RWPE2 (cell line): ENCODE measurements at regions not wholly inside any gene's neighbourhood (a gene's known extent, or its start where the extent isn't known, plus 50 kb on each side); places are given as distances from the start of the nearest gene placed in this dataset.
"Not testable (repeated sequence)": the region's sequence is repeated elsewhere in the genome, so short reads cannot be mapped to it uniquely, and the experiment has no call there.

ENCODE experiments used
- ATAC-seq: fragments of 200-7000 bp; cut with Tn5 transposase; 3 replicates; pipeline ENCODE4 v1.9.1; 2021; ENCODE audit warnings: low read depth
- DNase-seq: peaks from one replicate; pipeline ENCODE4 v3.0.0-alpha.2; 2020; ENCODE audit warnings: low spot score
- H3K27ac ChIP-seq: fragments of 450-650 bp; 2 replicates; pipeline ENCODE4 v1.5.1; 2017; ENCODE audit warnings: mild to moderate bottlenecking; ENCODE audit not compliant: poor library complexity, severe bottlenecking
- H3K27me3 ChIP-seq: fragments of 250-450 bp; sonication (Bioruptor Pico); 2 replicates; pipeline ENCODE4 v1.5.1; 2021; ENCODE audit warnings: mild to moderate bottlenecking, moderate library complexity; ENCODE audit not compliant: insufficient read depth, poor library complexity, severe bottlenecking
- H3K36me3 ChIP-seq: fragments of 250-450 bp; sonication (Bioruptor Pico); 2 replicates; pipeline ENCODE4 v1.5.1; 2020; ENCODE audit warnings: low read depth, mild to moderate bottlenecking, moderate library complexity
- H3K4me1 ChIP-seq: fragments of 250-450 bp; sonication (Bioruptor Pico); 2 replicates; pipeline ENCODE4 v1.5.1; 2021; ENCODE audit warnings: mild to moderate bottlenecking, moderate library complexity; ENCODE audit not compliant: insufficient read depth, poor library complexity, severe bottlenecking
- H3K4me3 ChIP-seq: fragments of 250-450 bp; sonication (Bioruptor Pico); 2 replicates; pipeline ENCODE4 v1.5.1; 2021; ENCODE audit warnings: mild to moderate bottlenecking, moderate library complexity; ENCODE audit not compliant: severe bottlenecking
- H3K9me3 ChIP-seq: fragments of 250-450 bp; sonication (Bioruptor Pico); 2 replicates; pipeline ENCODE4 v1.5.1; 2021; ENCODE audit warnings: mild to moderate bottlenecking, moderate library complexity; ENCODE audit not compliant: severe bottlenecking
- CTCF ChIP-seq: fragments of 450-650 bp; IDR thresholded peaks from one replicate; pipeline ENCODE4 v1.5.1; 2017; ENCODE audit warnings: mild to moderate bottlenecking, moderate library complexity; ENCODE audit not compliant: poor library complexity, severe bottlenecking

- DNase-seq (no peak), ATAC-seq (no peak)
- H3K36me3 ChIP-seq, result no peaks in the 10 kb centered on the region
- H3K27ac ChIP-seq, result no peak overlapping the region
- peaks cover 9% of the 10 kb centered on the region for H3K27me3 ChIP-seq
- H3K9me3 ChIP-seq, result peaks cover 10% of the 10 kb centered on the region
- TF ChIP-seq CTCF, result no peak
- H3K4me1 ChIP-seq, result no peaks in the 10 kb centered on the region
- no peak overlapping the region for H3K4me3 ChIP-seq
These were observed 67.0 kb upstream of the IGLL5 start for GRCh38 chr22:22820626-22821025.

GRCh38 chr22:22821340-22821739, 66.3 kb upstream of the IGLL5 start:
- Histone ChIP-seq H3K36me3 (no peaks in the 10 kb centered on the region), H3K4me1 (no peaks in the 10 kb centered on the region), H3K9me3 (peaks cover 13% of the 10 kb centered on the region), H3K27me3 (peaks cover 9% of the 10 kb centered on the region), H3K4me3 (no peak overlapping the region), H3K27ac (no peak overlapping the region)
- TF ChIP-seq CTCF, result no peak
- no peak for DNase-seq
- ATAC-seq, result no peak

GRCh38 chr22:22822106-22822505, 65.5 kb upstream of the IGLL5 start:
- Histone ChIP-seq H3K4me1 (no peaks in the 10 kb centered on the region), H3K27me3 (peaks cover 9% of the 10 kb centered on the region), H3K27ac (no peak overlapping the region), H3K36me3 (no peaks in the 10 kb centered on the region), H3K4me3 (no peak overlapping the region), H3K9me3 (peaks cover 13% of the 10 kb centered on the region)
- no peak for ATAC-seq
- no peak for TF ChIP-seq CTCF
- no peak for DNase-seq

- H3K9me3 ChIP-seq, result peaks cover 13% of the 10 kb centered on the region
- H3K4me3 ChIP-seq, H3K27me3 ChIP-seq, H3K27ac ChIP-seq, H3K4me1 ChIP-seq, DNase-seq, ATAC-seq, H3K36me3 ChIP-seq: not testable (repeated sequence)
These were observed 65.1 kb upstream of the IGLL5 start for GRCh38 chr22:22822553-22822952.

- no peak for ATAC-seq
- no peak overlapping the region for H3K27ac ChIP-seq
These were observed 64.3 kb upstream of the IGLL5 start for GRCh38 chr22:22823131-22823810.

More at GRCh38 chr22:22823131-22823810, 64.3 kb upstream of the IGLL5 start:
- Histone ChIP-seq H3K4me3 (no peak overlapping the region), H3K27me3 (peaks cover 9% of the 10 kb centered on the region), H3K9me3 (peaks cover 13% of the 10 kb centered on the region), H3K4me1 (no peaks in the 10 kb centered on the region), H3K36me3 (no peaks in the 10 kb centered on the region)
- no peak for TF ChIP-seq CTCF
- DNase-seq, result no peak
